ENCODE measurements at regions not wholly inside any gene's neighbourhood (a gene's known extent, or its start where the extent isn't known, plus 50 kb on each side); places are given as distances from the start of the nearest gene placed in this dataset.

- TF ChIP-seq, protein P1, sequence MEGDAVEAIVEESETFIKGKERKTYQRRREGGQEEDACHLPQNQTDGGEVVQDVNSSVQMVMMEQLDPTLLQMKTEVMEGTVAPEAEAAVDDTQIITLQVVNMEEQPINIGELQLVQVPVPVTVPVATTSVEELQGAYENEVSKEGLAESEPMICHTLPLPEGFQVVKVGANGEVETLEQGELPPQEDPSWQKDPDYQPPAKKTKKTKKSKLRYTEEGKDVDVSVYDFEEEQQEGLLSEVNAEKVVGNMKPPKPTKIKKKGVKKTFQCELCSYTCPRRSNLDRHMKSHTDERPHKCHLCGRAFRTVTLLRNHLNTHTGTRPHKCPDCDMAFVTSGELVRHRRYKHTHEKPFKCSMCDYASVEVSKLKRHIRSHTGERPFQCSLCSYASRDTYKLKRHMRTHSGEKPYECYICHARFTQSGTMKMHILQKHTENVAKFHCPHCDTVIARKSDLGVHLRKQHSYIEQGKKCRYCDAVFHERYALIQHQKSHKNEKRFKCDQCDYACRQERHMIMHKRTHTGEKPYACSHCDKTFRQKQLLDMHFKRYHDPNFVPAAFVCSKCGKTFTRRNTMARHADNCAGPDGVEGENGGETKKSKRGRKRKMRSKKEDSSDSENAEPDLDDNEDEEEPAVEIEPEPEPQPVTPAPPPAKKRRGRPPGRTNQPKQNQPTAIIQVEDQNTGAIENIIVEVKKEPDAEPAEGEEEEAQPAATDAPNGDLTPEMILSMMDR (conservative IDR thresholded peaks at IDR 0.05 in 1 of 2, IDR thresholded peaks at IDR 0.05 in 1 of 2; ENCODE audit: extremely low read depth in 1 of 2, insufficient read depth in 1 of 2, low read depth in 1 of 2, low read length in 2 of 2) = no peak
- no peak for TF ChIP-seq EZH2 (IDR thresholded peaks at IDR 0.05; ENCODE audit: borderline replicate concordance, low read length)
Observed at GRCh38 chr7:17038160-17038782, 156.5 kb upstream of the AGR3 start.
